Activated CD8-positive, alpha-beta T cell treated with anti-CD3 and anti-CD28 coated beads for 36 hours (primary cell): ENCODE measurements at regions not wholly inside any gene's neighbourhood (a gene's known extent, or its start where the extent isn't known, plus 50 kb on each side); places are given as distances from the start of the nearest gene placed in this dataset.

Experiments used
- ATAC-seq: fragments of 200-7000 bp; cut with Tn5 transposase; one replicate; pipeline ENCODE4 v1.10.0; 2021; ENCODE audit warnings: mild to moderate bottlenecking, moderate library complexity
- CTCF ChIA-PET: fragments of 350-600 bp; sonication (Branson Sonifier 250); formaldehyde crosslinking; loops from one replicate; lab custom pipeline; 2021; ENCODE audit warnings: antibody characterized with exemption; lab: Charles Lee
- POLR2A ChIA-PET: fragments of 350-600 bp; sonication (Branson Sonifier 250); formaldehyde crosslinking; loops from one replicate; lab custom pipeline; 2021; ENCODE audit warnings: antibody characterized with exemption; lab: Charles Lee
- DNase-seq: peaks from one replicate; pipeline ENCODE4 v3.0.0-alpha.2; 2020
- H3K27ac Mint-ChIP-seq: one replicate; pipeline ENCODE4 v1.8.0; 2021; ENCODE audit warnings: mild to moderate bottlenecking, mixed read lengths
- H3K27me3 Mint-ChIP-seq: one replicate; pipeline ENCODE4 v1.8.0; 2021; ENCODE audit warnings: mixed read lengths
- H3K36me3 Mint-ChIP-seq: one replicate; pipeline ENCODE4 v1.8.0; 2021; ENCODE audit warnings: low read depth, mixed read lengths
- H3K4me1 Mint-ChIP-seq: one replicate; pipeline ENCODE4 v1.8.0; 2021; ENCODE audit warnings: low read depth, mixed read lengths
- H3K4me3 Mint-ChIP-seq: one replicate; pipeline ENCODE4 v1.8.0; 2021; ENCODE audit warnings: mild to moderate bottlenecking, moderate library complexity, mixed read lengths
- H3K9me3 Mint-ChIP-seq: one replicate; pipeline ENCODE4 v1.8.0; 2021; ENCODE audit warnings: mixed read lengths
- intact Hi-C: fragments of 100-400 bp; cut with micrococcal nuclease; formaldehyde crosslinking; loops from one replicate; pipeline ENCODE4 v1.10.0; 2022
- TF ChIP-seq, protein P1 (sequence below): fragments of 200-600 bp; IDR thresholded peaks from one replicate; pipeline ENCODE4 v1.8.0; 2022; ENCODE audit warnings: antibody characterized with exemption, mild to moderate bottlenecking

DNA sequence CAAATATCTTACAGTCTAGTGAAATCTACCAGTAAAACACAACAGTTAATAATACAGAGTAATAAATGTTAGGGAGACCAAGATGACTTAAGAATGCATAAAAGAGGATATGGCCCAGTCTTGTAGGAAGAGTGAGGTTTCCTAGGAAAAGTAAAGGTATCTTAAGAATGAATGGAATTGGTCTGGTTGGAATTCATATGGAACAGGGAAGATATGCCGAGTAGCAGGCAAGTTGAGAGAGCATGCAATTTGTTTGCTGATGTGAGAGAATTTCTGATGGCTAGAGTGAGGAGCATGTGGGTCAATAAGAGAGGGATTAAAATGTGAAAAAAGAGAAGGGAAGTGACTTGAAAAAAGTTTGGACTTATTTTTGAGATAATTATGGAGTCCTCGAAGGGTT is 512.9 kb upstream of the ZEB2 start:
- DNase-seq (no peak), ATAC-seq (no peak)
- CTCF ChIA-PET, result no interaction called here
- TF ChIP-seq, protein P1, sequence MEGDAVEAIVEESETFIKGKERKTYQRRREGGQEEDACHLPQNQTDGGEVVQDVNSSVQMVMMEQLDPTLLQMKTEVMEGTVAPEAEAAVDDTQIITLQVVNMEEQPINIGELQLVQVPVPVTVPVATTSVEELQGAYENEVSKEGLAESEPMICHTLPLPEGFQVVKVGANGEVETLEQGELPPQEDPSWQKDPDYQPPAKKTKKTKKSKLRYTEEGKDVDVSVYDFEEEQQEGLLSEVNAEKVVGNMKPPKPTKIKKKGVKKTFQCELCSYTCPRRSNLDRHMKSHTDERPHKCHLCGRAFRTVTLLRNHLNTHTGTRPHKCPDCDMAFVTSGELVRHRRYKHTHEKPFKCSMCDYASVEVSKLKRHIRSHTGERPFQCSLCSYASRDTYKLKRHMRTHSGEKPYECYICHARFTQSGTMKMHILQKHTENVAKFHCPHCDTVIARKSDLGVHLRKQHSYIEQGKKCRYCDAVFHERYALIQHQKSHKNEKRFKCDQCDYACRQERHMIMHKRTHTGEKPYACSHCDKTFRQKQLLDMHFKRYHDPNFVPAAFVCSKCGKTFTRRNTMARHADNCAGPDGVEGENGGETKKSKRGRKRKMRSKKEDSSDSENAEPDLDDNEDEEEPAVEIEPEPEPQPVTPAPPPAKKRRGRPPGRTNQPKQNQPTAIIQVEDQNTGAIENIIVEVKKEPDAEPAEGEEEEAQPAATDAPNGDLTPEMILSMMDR, result no peak
- Mint-ChIP-seq H3K4me3 (no peak overlapping the region), H3K36me3 (no peaks in the 10 kb centered on the region), H3K27me3 (peaks cover 4% of the 10 kb centered on the region), H3K9me3 (no peaks in the 10 kb centered on the region), H3K27ac (no peak overlapping the region), H3K4me1 (no peaks in the 10 kb centered on the region)
- POLR2A ChIA-PET, result no interaction called here
- intact Hi-C loops, result no loop called here

DNA sequence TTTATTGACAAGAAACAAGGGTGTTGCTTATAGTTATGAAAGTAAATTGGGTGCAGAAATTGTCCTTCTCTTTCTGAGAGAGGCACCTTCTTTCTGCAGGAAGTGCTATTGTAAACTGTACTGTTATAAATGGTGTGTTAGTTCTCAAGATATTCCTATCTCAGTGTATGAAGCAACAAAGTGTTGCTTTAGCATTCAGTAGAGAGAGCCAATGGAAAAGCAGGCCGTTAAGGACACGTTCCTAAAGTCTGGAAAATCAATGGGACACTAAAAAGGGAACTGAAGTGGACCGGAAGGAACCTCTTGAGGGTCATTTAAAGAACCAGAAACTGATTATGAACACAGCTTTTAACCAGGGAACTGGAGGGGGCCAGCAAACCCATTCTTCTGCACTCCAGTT is 510.0 kb upstream of the ZEB2 start:
- TF ChIP-seq, protein P1, result no peak
- Mint-ChIP-seq H3K9me3 (no peaks in the 10 kb centered on the region), H3K4me1 (no peaks in the 10 kb centered on the region), H3K4me3 (no peak overlapping the region), H3K27me3 (peaks cover 9% of the 10 kb centered on the region), H3K27ac (no peak overlapping the region), H3K36me3 (no peaks in the 10 kb centered on the region)
- DNase-seq, result no peak
- intact Hi-C loops, result no loop called here
- CTCF ChIA-PET, result no interaction called here
- no peak for ATAC-seq
- POLR2A ChIA-PET, result no interaction called here

DNA sequence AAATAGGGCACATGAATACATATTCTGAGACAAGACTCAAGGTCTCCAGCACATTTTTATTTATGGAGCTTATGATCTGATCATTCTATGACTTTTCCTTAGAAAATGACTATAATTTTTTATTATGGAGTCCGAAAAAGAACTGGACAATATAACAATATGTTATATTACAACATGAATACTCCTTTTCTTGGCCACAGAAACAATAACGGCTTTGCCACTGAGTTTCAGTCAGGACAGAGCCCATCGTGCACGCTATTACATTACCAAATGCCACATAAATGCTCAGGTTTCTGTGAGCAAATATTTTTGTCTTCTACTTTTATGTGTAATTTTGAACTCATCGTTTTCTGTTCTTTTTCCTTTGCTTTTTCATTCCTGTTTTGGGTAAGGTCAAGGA is 509.2 kb upstream of the ZEB2 start:
- H3K27me3 Mint-ChIP-seq, result peaks cover 9% of the 10 kb centered on the region
- DNase-seq (no peak), ATAC-seq (no peak)
- no peaks in the 10 kb centered on the region for H3K36me3 Mint-ChIP-seq
- intact Hi-C loops, result no loop called here
- ChIA-PET CTCF (no interaction called here), POLR2A (no interaction called here)
- H3K9me3 Mint-ChIP-seq, result no peaks in the 10 kb centered on the region
- no peaks in the 10 kb centered on the region for H3K4me1 Mint-ChIP-seq
- TF ChIP-seq, protein P1, result no peak
- H3K27ac Mint-ChIP-seq, result no peak overlapping the region
- H3K4me3 Mint-ChIP-seq, result no peak overlapping the region

DNA sequence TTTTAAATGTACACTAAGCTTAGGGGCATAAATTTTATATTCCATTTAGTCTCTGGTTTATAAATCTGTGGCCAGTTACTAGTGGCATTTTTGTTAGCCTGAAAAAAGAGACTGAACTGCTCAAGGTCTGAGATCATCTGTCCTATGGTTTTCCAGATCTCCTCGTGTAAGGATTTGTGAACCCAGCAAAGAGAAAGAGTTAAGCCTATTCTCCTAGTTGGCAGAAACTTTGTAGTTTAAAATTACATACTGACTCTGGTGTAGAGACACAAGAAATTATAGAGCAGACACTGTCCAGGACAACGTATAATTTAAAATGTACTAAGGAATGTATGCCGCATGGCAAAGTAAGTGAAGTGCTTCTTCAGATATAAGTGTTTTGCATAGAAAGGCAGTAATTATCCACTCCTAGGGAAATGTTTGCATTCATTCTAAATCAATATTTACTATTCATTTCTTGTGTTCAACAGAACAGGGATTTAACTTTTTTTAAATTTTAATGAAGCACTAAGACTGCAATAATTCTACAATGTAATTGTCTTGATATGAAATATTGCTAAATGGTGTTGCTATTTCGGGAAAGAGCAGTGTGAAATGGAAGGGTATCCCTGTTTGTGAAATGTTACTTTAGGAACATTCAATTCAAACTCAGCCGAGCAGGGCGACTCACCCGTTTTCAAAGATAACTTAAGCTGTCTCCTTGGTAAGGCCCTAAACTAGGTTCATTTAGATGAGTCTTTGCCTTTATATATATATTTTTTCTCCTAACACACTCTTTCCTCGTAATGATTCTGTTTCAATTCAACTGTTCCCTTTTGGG is 508.4 kb upstream of the ZEB2 start:
- intact Hi-C loops, result no loop called here
- DNase-seq, result no peak
- CTCF ChIA-PET, result no interaction called here
- no peak for ATAC-seq
- Mint-ChIP-seq H3K9me3 (no peaks in the 10 kb centered on the region), H3K27ac (no peak overlapping the region), H3K4me3 (no peak overlapping the region), H3K36me3 (no peaks in the 10 kb centered on the region), H3K27me3 (peaks cover 9% of the 10 kb centered on the region), H3K4me1 (no peaks in the 10 kb centered on the region)
- TF ChIP-seq, protein P1, result no peak
- POLR2A ChIA-PET, result no interaction called here
